ENCODE measurements at regions not wholly inside any gene's neighbourhood (a gene's known extent, or its start where the extent isn't known, plus 50 kb on each side); places are given as distances from the start of the nearest gene placed in this dataset.

DNA sequence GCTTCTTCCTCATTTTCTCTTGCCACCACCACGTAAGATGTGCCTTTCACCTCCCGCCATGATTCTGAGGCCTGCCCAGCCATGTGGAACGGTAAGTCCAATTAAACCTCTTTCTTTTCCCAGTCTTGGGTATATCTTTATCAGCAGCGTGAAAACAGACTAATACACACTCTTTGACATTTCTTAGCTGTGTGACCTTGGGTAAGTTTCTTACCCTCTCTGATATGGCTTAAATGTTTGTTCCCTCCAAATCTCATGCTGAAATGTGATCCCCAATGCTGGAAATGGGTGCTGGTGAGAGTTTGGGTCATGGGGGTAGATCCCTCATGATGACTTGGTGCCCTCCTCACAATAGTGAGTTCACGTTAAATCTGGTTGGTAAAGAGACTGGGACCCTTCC is 188.8 kb upstream of the IRX4 start:
- ChIA-PET CTCF (ENCODE audit: partially characterized antibody) (interaction anchor here (0.9 to 4.5 kb wide), 6 partner anchors 9 to 79 kb away, joined by 3 to 32 read pairs (median 4); no protein-coding TSS in a partner anchor), POLR2A (ENCODE audit: partially characterized antibody) (no interaction called here)
- no peak overlapping the region for H3K27ac ChIP-seq (ENCODE audit: low read depth, low read length)
- H3K4me2 ChIP-seq (ENCODE audit: insufficient read depth in 1 of 2, low read depth in 2 of 2, low read length in 2 of 2) = no peak overlapping the region
- no peaks in the 10 kb centered on the region for H3K79me2 ChIP-seq (ENCODE audit: control insufficient read depth in 1 of 2, insufficient read depth in 2 of 2, low read length in 2 of 2)
- DNase-seq (ENCODE audit: low read depth in 1 of 2, low spot score in 2 of 2) (no peak), FAIRE-seq (no peak)
- H3K9me3 ChIP-seq (ENCODE audit: insufficient read depth in 2 of 2, low read depth in 1 of 2, low read length in 1 of 2) = no peaks in the 10 kb centered on the region
- no peaks in the 10 kb centered on the region for H3K23me2 ChIP-seq (ENCODE audit: low read depth, low read length)
- WGBS, 2 experiments (ENCODE audit: extremely low coverage in 1 of 2, insufficient coverage in 1 of 2, insufficient read length in 1 of 2, insufficient replicate concordance in 2 of 2, low coverage in 1 of 2, low lambda C conversion rate in 2 of 2, missing lambda C conversion rate in 1 of 2) = 90% methylated on average over 5 of the region's 5 CpGs; no CpG with 5 or more reads in 1 of the 2 experiments
- no peaks in the 10 kb centered on the region for H3K79me1 ChIP-seq (ENCODE audit: low read depth, low read length)
- H2BK120ac ChIP-seq (replicated peaks; ENCODE audit: low read depth, low read length) = no peak overlapping the region
- H3K18ac ChIP-seq (ENCODE audit: extremely low read depth, low read length) = no peak overlapping the region
- H3K36me3 ChIP-seq (ENCODE audit: control insufficient read depth in 2 of 4, insufficient read depth in 4 of 4, low read length in 3 of 4) = no peaks in the 10 kb centered on the region
- H2BK15ac ChIP-seq (ENCODE audit: low read length) = no peak overlapping the region
- H2AFZ ChIP-seq (ENCODE audit: low read length) = no peak overlapping the region
- H3K4me1 ChIP-seq (replicated peaks in 1 of 4; ENCODE audit: control insufficient read depth in 3 of 4, insufficient read depth in 4 of 4, low read length in 3 of 4) = peaks cover 0 to 5% (median 4%) of the 10 kb centered on the region in 4 experiments; a peak in 3 of 7 replicates
- no peak overlapping the region for H2BK20ac ChIP-seq (ENCODE audit: low read length)
- H4K8ac ChIP-seq (ENCODE audit: extremely low read depth, insufficient read depth, low read length) = no peak overlapping the region
- no peaks in the 10 kb centered on the region for H4K20me1 ChIP-seq (replicated peaks in 1 of 2; ENCODE audit: control insufficient read depth in 1 of 2, insufficient read depth in 2 of 2, low read length in 2 of 2)
- H4K91ac ChIP-seq (replicated peaks; ENCODE audit: insufficient read length, low read length) = no peak overlapping the region
- no peak overlapping the region for H2BK5ac ChIP-seq (ENCODE audit: low read depth, low read length)
- H2AK5ac ChIP-seq (ENCODE audit: low read depth, low read length) = no peak overlapping the region
- H3K27me3 ChIP-seq (replicated peaks in 1 of 4; ENCODE audit: control insufficient read depth in 3 of 4, extremely low read depth in 1 of 4, insufficient read depth in 3 of 4, low read length in 3 of 4) = no peaks in the 10 kb centered on the region
- no peak overlapping the region for H4K5ac ChIP-seq (ENCODE audit: insufficient read length, low read depth, low read length)
- no peak overlapping the region for H3K23ac ChIP-seq (ENCODE audit: insufficient read length)
- no peak overlapping the region for H3K4ac ChIP-seq (replicated peaks; ENCODE audit: insufficient read length, low read depth, low read length)
- no peak overlapping the region for H3K4me3 ChIP-seq (ENCODE audit: extremely low read depth in 1 of 4, insufficient read depth in 2 of 4, low read depth in 3 of 4, low read length in 4 of 4)
- no peak overlapping the region for H3K9ac ChIP-seq (replicated peaks in 1 of 4; ENCODE audit: extremely low read depth in 1 of 4, low read depth in 3 of 4, low read length in 3 of 4)
- TF ChIP-seq TAF1 (IDR thresholded peaks at IDR 0.05; ENCODE audit: low read depth, low read length) (no peak), CTBP2 (IDR thresholded peaks at IDR 0.05; ENCODE audit: borderline replicate concordance, insufficient read depth, insufficient read length, low read length) (no peak), SP4 (IDR thresholded peaks at IDR 0.05; ENCODE audit: low read length) (no peak), POLR2AphosphoS5 (IDR thresholded peaks at IDR 0.05; ENCODE audit: low read depth, low read length) (no peak), POLR2A (IDR thresholded peaks at IDR 0.05; ENCODE audit: control extremely low read depth in 1 of 2, low read depth in 2 of 2, low read length in 2 of 2) (no peak), SAP30 (IDR thresholded peaks at IDR 0.05; ENCODE audit: insufficient read depth, insufficient replicate concordance, low read length) (no peak), KDM5A (IDR thresholded peaks at IDR 0.05; ENCODE audit: low read length) (no peak), HDAC2 (IDR thresholded peaks at IDR 0.05; ENCODE audit: borderline replicate concordance in 1 of 2, low read depth in 2 of 2, low read length in 2 of 2) (no peak), EZH2 (IDR thresholded peaks at IDR 0.05; ENCODE audit: low read depth, low read length, severe bottlenecking) (no peak)
- no peak overlapping the region for H3K14ac ChIP-seq (ENCODE audit: insufficient read length)
- no peak overlapping the region for H2BK12ac ChIP-seq (ENCODE audit: low read depth, low read length)
- H3K56ac ChIP-seq (replicated peaks; ENCODE audit: insufficient read length, low read depth, low read length) = no peak overlapping the region

Measured in H1 (cell line).